Kidney (tissue), 13 donors: ENCODE measurements at regions not wholly inside any gene's neighbourhood (a gene's known extent, or its start where the extent isn't known, plus 50 kb on each side); places are given as distances from the start of the nearest gene placed in this dataset.
A peak's percentile ranks its signal among the peaks of the same experiment; 100 is the strongest.

Experiments
- DNase-seq, 5 donors: peaks; one replicate each; pipeline ENCODE4 v3.0.0-alpha.2; 2013 to 2020
- FAIRE-seq: peaks from 2 replicates; lab custom pipeline; 2012; peaks lifted over from hg19 to GRCh38; lab: Jason Lieb, UNC
- H3K27ac ChIP-seq, 2 donors: one replicate each; pipeline ENCODE4 v1.7.0; 2013; ENCODE audit warnings: low read depth in 2 of 2, low read length in 2 of 2, inconsistent platforms in 1 of 2
- H3K27me3 ChIP-seq: one replicate; pipeline ENCODE4 v1.7.1; 2013; ENCODE audit warnings: low read length, inconsistent platforms; ENCODE audit not compliant: control insufficient read depth, insufficient read depth
- H3K36me3 ChIP-seq, 3 donors: one replicate each; pipeline versions ENCODE4 v1.7.0 to v1.7.1; 2013; ENCODE audit warnings: low read length in 3 of 3, control low read depth in 1 of 3, inconsistent platforms in 1 of 3; ENCODE audit not compliant: insufficient read depth in 3 of 3, control insufficient read depth in 2 of 3
- H3K4me1 ChIP-seq, 3 donors: one replicate each; pipeline versions ENCODE4 v1.7.0 to v1.7.1; 2013; ENCODE audit warnings: low read length in 3 of 3, inconsistent platforms in 1 of 3, low read depth in 1 of 3; ENCODE audit not compliant: control insufficient read depth in 2 of 3, insufficient read depth in 2 of 3
- H3K4me3 ChIP-seq, 3 donors: one replicate each; pipeline versions ENCODE4 v1.7.0 to v1.8.1; 2013; ENCODE audit warnings: low read length in 3 of 3, control low read depth in 1 of 3, inconsistent platforms in 1 of 3
- H3K9ac ChIP-seq, 3 donors: one replicate each; pipeline versions ENCODE4 v1.7.0 to v1.7.1; 2013; ENCODE audit warnings: low read length in 3 of 3, control low read depth in 1 of 3, inconsistent platforms in 1 of 3
- H3K9me3 ChIP-seq, 3 donors: one replicate each; pipeline versions ENCODE4 v1.7.0 to v1.7.1; 2013; ENCODE audit warnings: low read length in 3 of 3, control low read depth in 1 of 3, inconsistent platforms in 1 of 3; ENCODE audit not compliant: control insufficient read depth in 2 of 3, insufficient read depth in 1 of 3
- CTCF ChIP-seq: IDR thresholded peaks from 3 replicates; pipeline ENCODE4 v1.5.1; 2012; ENCODE audit warnings: mild to moderate bottlenecking, moderate library complexity, borderline replicate concordance; ENCODE audit not compliant: insufficient read depth; ENCODE audit errors: extremely low read depth
- intact Hi-C: fragments of 100-400 bp; cut with DNase I; formaldehyde crosslinking; loops from one replicate; pipeline ENCODE4 v1.11.1; 2022
- donor health status: control.
- donor health status: control.
- donor health status: control.
- donor health status: control.
- donor health status: control.
- donor health status: DM: yes; HTN: yes; CAD: no.
- donor health status: Normal renal cell carcinoma (clear cell type).

DNA sequence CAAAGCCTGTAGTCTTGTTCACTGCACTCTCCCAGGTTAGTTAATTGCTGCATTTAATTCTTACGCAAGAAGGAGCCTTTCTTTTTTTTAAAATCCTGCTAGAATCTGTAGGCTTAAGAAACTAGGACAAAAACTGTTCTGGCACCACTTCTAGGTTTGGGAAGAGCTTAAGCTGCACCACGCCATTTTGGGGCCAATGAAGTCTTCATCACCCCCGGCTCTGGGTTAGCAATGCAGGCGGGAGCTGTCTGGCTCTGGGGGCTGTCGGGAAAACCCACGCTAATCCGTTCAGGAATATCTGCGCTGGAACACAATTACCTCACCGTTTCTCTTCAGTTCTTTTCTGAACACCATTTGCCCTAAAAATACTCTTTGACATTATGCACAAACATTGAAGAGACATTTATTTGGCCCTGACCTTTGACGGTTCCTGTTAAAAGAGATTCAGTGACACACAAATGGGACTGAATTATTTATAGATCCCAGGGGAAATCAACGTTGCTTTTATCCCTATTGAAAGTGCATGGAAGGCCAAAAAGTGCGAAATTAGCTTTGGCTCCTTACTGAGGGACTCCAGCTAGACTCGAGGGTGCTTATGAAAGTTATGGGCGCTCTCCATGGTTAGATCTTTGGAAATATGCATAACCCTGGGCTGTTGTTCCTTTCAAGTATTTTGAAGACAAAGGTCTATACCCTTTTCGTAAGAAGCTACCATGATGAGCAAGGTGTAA is 249.2 kb downstream of the HAPSTR1 start:
- Histone ChIP-seq H3K4me3 (no peak overlapping the region), H3K9me3 (no peaks in the 10 kb centered on the region), H3K4me1 (no peaks in the 10 kb centered on the region), H3K27me3 (no peaks in the 10 kb centered on the region), H3K36me3 (no peaks in the 10 kb centered on the region), H3K27ac (no peak overlapping the region), H3K9ac (no peak overlapping the region)
- FAIRE-seq (no peak), DNase-seq (no peak)
- intact Hi-C loops = no loop called here
- TF ChIP-seq CTCF = no peak

GRCh38 chr16:9343276-9343675 is 251.8 kb downstream of the HAPSTR1 start:
- Histone ChIP-seq H3K27me3 (no peaks in the 10 kb centered on the region), H3K36me3 (no peaks in the 10 kb centered on the region), H3K4me3 (no peak overlapping the region), H3K9ac (no peak overlapping the region), H3K4me1 (no peaks in the 10 kb centered on the region), H3K9me3 (peaks cover 0 to 3% (median 0%) of the 10 kb centered on the region in 3 donors), H3K27ac (no peak overlapping the region)
- intact Hi-C loops = no loop called here
- FAIRE-seq (no peak), DNase-seq (peak in 2 of 5 donors; percentile 48 to 55)
- no peak for TF ChIP-seq CTCF

GRCh38 chr16:9344508-9344907 is 253.1 kb downstream of the HAPSTR1 start:
- Histone ChIP-seq H3K4me3 (no peak overlapping the region), H3K9me3 (peaks cover 0 to 3% (median 0%) of the 10 kb centered on the region in 3 donors), H3K27ac (no peak overlapping the region), H3K36me3 (no peaks in the 10 kb centered on the region), H3K27me3 (no peaks in the 10 kb centered on the region), H3K9ac (no peak overlapping the region), H3K4me1 (no peaks in the 10 kb centered on the region)
- no peak for FAIRE-seq
- intact Hi-C loops = no loop called here
- no peak for DNase-seq
- no peak for TF ChIP-seq CTCF
